ENCODE measurements at regions not wholly inside any gene's neighbourhood (a gene's known extent, or its start where the extent isn't known, plus 50 kb on each side); places are given as distances from the start of the nearest gene placed in this dataset.

GRCh38 chr1:221308534-221309511, 429.6 kb downstream of the HLX start:
- DNase-seq, result peak in 5 of 14 donors; percentile 2 to 44 (median 8)

- no peak for DNase-seq
Measured at GRCh38 chr1:221309723-221310122, 430.5 kb downstream of the HLX start.

- DNase-seq, result peak in 1 of 14 donors; percentile 1
Measured at GRCh38 chr1:221310180-221310579, 430.9 kb downstream of the HLX start.

GRCh38 chr1:221315330-221315729, 426.6 kb downstream of the DUSP10 start:
- no peak for DNase-seq

- DNase-seq, result no peak
Measured at GRCh38 chr1:221316491-221317056, 425.3 kb downstream of the DUSP10 start.

GRCh38 chr1:221317537-221317936, 424.4 kb downstream of the DUSP10 start:
- no peak for DNase-seq

- no peak for DNase-seq
Measured at GRCh38 chr1:221327954-221328353, 413.9 kb downstream of the DUSP10 start.

GRCh38 chr1:221328371-221328770, 413.5 kb downstream of the DUSP10 start:
- no peak for DNase-seq

GRCh38 chr1:221331273-221332183, 410.4 kb downstream of the DUSP10 start:
- DNase-seq, result no peak

- no peak for DNase-seq
Measured at GRCh38 chr1:221334062-221334461, 407.8 kb downstream of the DUSP10 start.

- DNase-seq, result peak in 11 of 14 donors; percentile 28 to 76 (median 47)
Measured at GRCh38 chr1:221335161-221336101, 406.5 kb downstream of the DUSP10 start.

GRCh38 chr1:221336126-221336525, 405.8 kb downstream of the DUSP10 start:
- peak in 2 of 14 donors; percentile 8 to 50 for DNase-seq

- no peak for DNase-seq
Measured at GRCh38 chr1:221337106-221337505, 404.8 kb downstream of the DUSP10 start.

- no peak for DNase-seq
Measured at GRCh38 chr1:221343136-221343535, 398.8 kb downstream of the DUSP10 start.

GRCh38 chr1:221343607-221344006, 398.3 kb downstream of the DUSP10 start:
- no peak for DNase-seq

- DNase-seq, result no peak
Measured at GRCh38 chr1:221344693-221345092, 397.2 kb downstream of the DUSP10 start.

- DNase-seq, result no peak
Measured at GRCh38 chr1:221347706-221348105, 394.2 kb downstream of the DUSP10 start.

- DNase-seq, result no peak
Measured at GRCh38 chr1:221350091-221350490, 391.8 kb downstream of the DUSP10 start.

- no peak for DNase-seq
Measured at GRCh38 chr1:221356693-221357092, 385.2 kb downstream of the DUSP10 start.

GRCh38 chr1:221363039-221363438, 378.9 kb downstream of the DUSP10 start:
- no peak for DNase-seq

GRCh38 chr1:221366495-221367110, 375.3 kb downstream of the DUSP10 start:
- no peak for DNase-seq

All from C1 segment of cervical spinal cord (tissue), 14 donors.